ENCODE measurements at regions not wholly inside any gene's neighbourhood (a gene's known extent, or its start where the extent isn't known, plus 50 kb on each side); places are given as distances from the start of the nearest gene placed in this dataset.

DNA sequence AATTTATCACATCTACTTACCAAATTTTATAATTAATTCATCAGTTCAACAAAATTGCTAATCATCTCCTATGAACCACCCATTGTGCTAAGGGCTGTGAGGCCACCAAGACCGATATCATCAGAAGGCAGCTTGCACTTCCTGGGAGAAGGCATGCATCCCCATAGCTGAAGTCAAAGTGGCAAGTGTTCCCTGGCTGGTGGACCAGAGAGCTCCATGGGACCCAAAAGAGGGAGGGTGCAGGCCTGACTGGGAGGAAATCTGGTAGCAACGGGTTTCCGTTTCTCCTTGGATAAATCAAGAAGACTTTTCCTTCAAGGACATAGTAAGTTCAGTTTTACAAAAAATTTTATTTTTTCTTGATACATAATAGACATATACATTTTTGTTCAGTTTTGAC lies 325.2 kb downstream of the FGF9 start:
- TF ChIP-seq ZBTB48 (tag by site-specific recombination; IDR thresholded peaks at IDR 0.05) (no peak), KLF16 (tag by site-specific recombination; IDR thresholded peaks at IDR 0.05) (no peak), ZNF239 (tag by site-specific recombination; IDR thresholded peaks at IDR 0.05) (no peak), ZNF274 (IDR thresholded peaks at IDR 0.05; ENCODE audit: low read length) (no peak), ZNF274 (tag by site-specific recombination; IDR thresholded peaks at IDR 0.05; ENCODE audit: borderline replicate concordance) (no peak)
- TF ChIP-seq, protein P1, sequence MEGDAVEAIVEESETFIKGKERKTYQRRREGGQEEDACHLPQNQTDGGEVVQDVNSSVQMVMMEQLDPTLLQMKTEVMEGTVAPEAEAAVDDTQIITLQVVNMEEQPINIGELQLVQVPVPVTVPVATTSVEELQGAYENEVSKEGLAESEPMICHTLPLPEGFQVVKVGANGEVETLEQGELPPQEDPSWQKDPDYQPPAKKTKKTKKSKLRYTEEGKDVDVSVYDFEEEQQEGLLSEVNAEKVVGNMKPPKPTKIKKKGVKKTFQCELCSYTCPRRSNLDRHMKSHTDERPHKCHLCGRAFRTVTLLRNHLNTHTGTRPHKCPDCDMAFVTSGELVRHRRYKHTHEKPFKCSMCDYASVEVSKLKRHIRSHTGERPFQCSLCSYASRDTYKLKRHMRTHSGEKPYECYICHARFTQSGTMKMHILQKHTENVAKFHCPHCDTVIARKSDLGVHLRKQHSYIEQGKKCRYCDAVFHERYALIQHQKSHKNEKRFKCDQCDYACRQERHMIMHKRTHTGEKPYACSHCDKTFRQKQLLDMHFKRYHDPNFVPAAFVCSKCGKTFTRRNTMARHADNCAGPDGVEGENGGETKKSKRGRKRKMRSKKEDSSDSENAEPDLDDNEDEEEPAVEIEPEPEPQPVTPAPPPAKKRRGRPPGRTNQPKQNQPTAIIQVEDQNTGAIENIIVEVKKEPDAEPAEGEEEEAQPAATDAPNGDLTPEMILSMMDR (tag by site-specific recombination; IDR thresholded peaks at IDR 0.05), result no peak
- TF ChIP-seq, protein P2, sequence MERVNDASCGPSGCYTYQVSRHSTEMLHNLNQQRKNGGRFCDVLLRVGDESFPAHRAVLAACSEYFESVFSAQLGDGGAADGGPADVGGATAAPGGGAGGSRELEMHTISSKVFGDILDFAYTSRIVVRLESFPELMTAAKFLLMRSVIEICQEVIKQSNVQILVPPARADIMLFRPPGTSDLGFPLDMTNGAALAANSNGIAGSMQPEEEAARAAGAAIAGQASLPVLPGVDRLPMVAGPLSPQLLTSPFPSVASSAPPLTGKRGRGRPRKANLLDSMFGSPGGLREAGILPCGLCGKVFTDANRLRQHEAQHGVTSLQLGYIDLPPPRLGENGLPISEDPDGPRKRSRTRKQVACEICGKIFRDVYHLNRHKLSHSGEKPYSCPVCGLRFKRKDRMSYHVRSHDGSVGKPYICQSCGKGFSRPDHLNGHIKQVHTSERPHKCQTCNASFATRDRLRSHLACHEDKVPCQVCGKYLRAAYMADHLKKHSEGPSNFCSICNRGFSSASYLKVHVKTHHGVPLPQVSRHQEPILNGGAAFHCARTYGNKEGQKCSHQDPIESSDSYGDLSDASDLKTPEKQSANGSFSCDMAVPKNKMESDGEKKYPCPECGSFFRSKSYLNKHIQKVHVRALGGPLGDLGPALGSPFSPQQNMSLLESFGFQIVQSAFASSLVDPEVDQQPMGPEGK (tag by site-specific recombination; IDR thresholded peaks at IDR 0.05), result no peak
